ENCODE measurements at regions not wholly inside any gene's neighbourhood (a gene's known extent, or its start where the extent isn't known, plus 50 kb on each side); places are given as distances from the start of the nearest gene placed in this dataset.

DNA sequence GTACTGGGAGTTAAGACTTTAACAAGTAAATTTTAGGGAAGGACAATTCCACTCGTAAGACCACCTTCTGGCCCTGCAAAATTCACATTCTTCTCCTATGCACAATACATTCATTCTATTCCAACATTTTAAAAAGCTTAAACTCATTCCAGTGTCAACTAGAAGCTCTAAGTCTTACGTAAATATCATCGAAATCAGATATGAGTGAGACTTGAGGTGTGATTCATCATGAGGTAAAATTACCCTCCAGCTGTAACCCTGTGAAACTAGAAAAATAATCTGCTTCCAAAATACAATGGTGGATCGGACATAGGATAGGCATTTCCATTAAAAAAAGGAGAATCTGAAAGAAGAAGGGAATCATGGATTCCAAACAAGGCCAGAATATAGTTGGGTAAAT, 370.3 kb downstream of the CDC14C start:
- 0 out of 2 replicates have a peak, but pooled peaks cover 4% of the 10 kb centered on the region for H3K4me1 ChIP-seq (ENCODE audit: insufficient read depth)
- peaks cover 8% of the 10 kb centered on the region for H3K9me2 ChIP-seq (ENCODE audit: insufficient read depth)
- no peaks in the 10 kb centered on the region for H4K20me1 ChIP-seq (replicated peaks; ENCODE audit: insufficient read depth)
- no peaks in the 10 kb centered on the region for H3K36me3 ChIP-seq (ENCODE audit: insufficient read depth)
- H3K79me2 ChIP-seq (replicated peaks; ENCODE audit: insufficient read depth) = no peaks in the 10 kb centered on the region
- H2AFZ ChIP-seq = no peak overlapping the region; the same call in 1 of the 2 replicates
- no peaks in the 10 kb centered on the region for H3K27me3 ChIP-seq (ENCODE audit: insufficient read depth)
- no peak overlapping the region for H3K4me2 ChIP-seq
- Mint-ChIP-seq H3K4me1 (no peaks in the 10 kb centered on the region), H3K9me3 (peaks cover 6% of the 10 kb centered on the region), H3K4me3 (no peak overlapping the region), H3K27me3 (ENCODE audit: insufficient read depth, low read depth, poor library complexity) (peaks cover 2% of the 10 kb centered on the region), H3K36me3 (ENCODE audit: low read depth) (peaks cover 4% of the 10 kb centered on the region; the same call in 1 of the 3 replicates), H3K27ac (no peak overlapping the region; the same call in 1 of the 2 replicates)
- no peaks in the 10 kb centered on the region for H3F3A ChIP-seq (replicated peaks; ENCODE audit: low read depth)
- no peak for ATAC-seq
- H3K27ac ChIP-seq (ENCODE audit: low read depth) = no peak overlapping the region
- TF ChIP-seq ZNF331 (CRISPR knock-in tag; IDR thresholded peaks at IDR 0.05; ENCODE audit: low read depth) (no peak), ZNF114 (CRISPR knock-in tag; IDR thresholded peaks at IDR 0.05) (no peak), STAT1 (IDR thresholded peaks at IDR 0.05; ENCODE audit: unreplicated experiment) (no peak), JUNB (IDR thresholded peaks at IDR 0.05; ENCODE audit: unreplicated experiment) (no peak)
- TF ChIP-seq, protein P1, sequence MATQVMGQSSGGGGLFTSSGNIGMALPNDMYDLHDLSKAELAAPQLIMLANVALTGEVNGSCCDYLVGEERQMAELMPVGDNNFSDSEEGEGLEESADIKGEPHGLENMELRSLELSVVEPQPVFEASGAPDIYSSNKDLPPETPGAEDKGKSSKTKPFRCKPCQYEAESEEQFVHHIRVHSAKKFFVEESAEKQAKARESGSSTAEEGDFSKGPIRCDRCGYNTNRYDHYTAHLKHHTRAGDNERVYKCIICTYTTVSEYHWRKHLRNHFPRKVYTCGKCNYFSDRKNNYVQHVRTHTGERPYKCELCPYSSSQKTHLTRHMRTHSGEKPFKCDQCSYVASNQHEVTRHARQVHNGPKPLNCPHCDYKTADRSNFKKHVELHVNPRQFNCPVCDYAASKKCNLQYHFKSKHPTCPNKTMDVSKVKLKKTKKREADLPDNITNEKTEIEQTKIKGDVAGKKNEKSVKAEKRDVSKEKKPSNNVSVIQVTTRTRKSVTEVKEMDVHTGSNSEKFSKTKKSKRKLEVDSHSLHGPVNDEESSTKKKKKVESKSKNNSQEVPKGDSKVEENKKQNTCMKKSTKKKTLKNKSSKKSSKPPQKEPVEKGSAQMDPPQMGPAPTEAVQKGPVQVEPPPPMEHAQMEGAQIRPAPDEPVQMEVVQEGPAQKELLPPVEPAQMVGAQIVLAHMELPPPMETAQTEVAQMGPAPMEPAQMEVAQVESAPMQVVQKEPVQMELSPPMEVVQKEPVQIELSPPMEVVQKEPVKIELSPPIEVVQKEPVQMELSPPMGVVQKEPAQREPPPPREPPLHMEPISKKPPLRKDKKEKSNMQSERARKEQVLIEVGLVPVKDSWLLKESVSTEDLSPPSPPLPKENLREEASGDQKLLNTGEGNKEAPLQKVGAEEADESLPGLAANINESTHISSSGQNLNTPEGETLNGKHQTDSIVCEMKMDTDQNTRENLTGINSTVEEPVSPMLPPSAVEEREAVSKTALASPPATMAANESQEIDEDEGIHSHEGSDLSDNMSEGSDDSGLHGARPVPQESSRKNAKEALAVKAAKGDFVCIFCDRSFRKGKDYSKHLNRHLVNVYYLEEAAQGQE (IDR thresholded peaks at IDR 0.05; ENCODE audit: unreplicated experiment) = no peak
- no peak for DNase-seq (ENCODE audit: low spot score)
- no peak overlapping the region for H3K4me3 ChIP-seq

DNA sequence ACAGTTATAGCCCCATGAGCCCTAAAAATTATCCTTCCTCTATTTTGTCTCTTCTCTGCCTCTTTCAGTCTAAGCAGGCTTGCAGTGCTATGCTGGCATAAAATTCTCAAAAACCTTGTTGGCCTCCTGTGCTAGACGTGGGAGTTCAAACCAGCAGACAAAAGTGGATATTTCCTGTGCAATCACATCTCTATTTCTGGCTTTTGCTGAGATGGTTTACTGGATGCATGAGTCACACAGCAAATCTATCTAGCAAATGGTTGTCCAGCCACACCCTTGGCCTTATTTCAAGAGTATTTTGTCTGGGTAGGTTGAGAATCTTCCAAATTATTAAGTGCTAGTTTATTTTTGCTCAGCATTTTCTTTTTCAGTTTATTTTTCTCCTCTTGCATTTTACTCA, 370.8 kb downstream of the CDC14C start:
- H3K36me3 Mint-ChIP-seq (ENCODE audit: low read depth) = peaks cover 4% of the 10 kb centered on the region; the same call in 1 of the 3 replicates
- no peak overlapping the region for H3K27ac Mint-ChIP-seq
- H3K9me3 Mint-ChIP-seq = peaks cover 6% of the 10 kb centered on the region
- H3K27me3 Mint-ChIP-seq (ENCODE audit: insufficient read depth, low read depth, poor library complexity) = peaks cover 2% of the 10 kb centered on the region
- H3K4me1 ChIP-seq (ENCODE audit: insufficient read depth) = 0 out of 2 replicates have a peak, but pooled peaks cover 4% of the 10 kb centered on the region
- no peak overlapping the region for H2AFZ ChIP-seq
- no peak overlapping the region for H3K4me2 ChIP-seq
- H3K27ac ChIP-seq (ENCODE audit: low read depth) = no peak overlapping the region
- no peaks in the 10 kb centered on the region for H3K36me3 ChIP-seq (ENCODE audit: insufficient read depth)
- H4K20me1 ChIP-seq (replicated peaks; ENCODE audit: insufficient read depth) = no peaks in the 10 kb centered on the region
- peaks cover 8% of the 10 kb centered on the region for H3K9me2 ChIP-seq (ENCODE audit: insufficient read depth)
- no peak overlapping the region for H3K4me3 Mint-ChIP-seq
- H3K4me3 ChIP-seq = no peak overlapping the region
- no peaks in the 10 kb centered on the region for H3K4me1 Mint-ChIP-seq
- no peaks in the 10 kb centered on the region for H3F3A ChIP-seq (replicated peaks; ENCODE audit: low read depth)
- ATAC-seq (no peak), DNase-seq (ENCODE audit: low spot score) (no peak)
- no peaks in the 10 kb centered on the region for H3K79me2 ChIP-seq (replicated peaks; ENCODE audit: insufficient read depth)
- no peaks in the 10 kb centered on the region for H3K27me3 ChIP-seq (ENCODE audit: insufficient read depth)
- TF ChIP-seq, protein P2, sequence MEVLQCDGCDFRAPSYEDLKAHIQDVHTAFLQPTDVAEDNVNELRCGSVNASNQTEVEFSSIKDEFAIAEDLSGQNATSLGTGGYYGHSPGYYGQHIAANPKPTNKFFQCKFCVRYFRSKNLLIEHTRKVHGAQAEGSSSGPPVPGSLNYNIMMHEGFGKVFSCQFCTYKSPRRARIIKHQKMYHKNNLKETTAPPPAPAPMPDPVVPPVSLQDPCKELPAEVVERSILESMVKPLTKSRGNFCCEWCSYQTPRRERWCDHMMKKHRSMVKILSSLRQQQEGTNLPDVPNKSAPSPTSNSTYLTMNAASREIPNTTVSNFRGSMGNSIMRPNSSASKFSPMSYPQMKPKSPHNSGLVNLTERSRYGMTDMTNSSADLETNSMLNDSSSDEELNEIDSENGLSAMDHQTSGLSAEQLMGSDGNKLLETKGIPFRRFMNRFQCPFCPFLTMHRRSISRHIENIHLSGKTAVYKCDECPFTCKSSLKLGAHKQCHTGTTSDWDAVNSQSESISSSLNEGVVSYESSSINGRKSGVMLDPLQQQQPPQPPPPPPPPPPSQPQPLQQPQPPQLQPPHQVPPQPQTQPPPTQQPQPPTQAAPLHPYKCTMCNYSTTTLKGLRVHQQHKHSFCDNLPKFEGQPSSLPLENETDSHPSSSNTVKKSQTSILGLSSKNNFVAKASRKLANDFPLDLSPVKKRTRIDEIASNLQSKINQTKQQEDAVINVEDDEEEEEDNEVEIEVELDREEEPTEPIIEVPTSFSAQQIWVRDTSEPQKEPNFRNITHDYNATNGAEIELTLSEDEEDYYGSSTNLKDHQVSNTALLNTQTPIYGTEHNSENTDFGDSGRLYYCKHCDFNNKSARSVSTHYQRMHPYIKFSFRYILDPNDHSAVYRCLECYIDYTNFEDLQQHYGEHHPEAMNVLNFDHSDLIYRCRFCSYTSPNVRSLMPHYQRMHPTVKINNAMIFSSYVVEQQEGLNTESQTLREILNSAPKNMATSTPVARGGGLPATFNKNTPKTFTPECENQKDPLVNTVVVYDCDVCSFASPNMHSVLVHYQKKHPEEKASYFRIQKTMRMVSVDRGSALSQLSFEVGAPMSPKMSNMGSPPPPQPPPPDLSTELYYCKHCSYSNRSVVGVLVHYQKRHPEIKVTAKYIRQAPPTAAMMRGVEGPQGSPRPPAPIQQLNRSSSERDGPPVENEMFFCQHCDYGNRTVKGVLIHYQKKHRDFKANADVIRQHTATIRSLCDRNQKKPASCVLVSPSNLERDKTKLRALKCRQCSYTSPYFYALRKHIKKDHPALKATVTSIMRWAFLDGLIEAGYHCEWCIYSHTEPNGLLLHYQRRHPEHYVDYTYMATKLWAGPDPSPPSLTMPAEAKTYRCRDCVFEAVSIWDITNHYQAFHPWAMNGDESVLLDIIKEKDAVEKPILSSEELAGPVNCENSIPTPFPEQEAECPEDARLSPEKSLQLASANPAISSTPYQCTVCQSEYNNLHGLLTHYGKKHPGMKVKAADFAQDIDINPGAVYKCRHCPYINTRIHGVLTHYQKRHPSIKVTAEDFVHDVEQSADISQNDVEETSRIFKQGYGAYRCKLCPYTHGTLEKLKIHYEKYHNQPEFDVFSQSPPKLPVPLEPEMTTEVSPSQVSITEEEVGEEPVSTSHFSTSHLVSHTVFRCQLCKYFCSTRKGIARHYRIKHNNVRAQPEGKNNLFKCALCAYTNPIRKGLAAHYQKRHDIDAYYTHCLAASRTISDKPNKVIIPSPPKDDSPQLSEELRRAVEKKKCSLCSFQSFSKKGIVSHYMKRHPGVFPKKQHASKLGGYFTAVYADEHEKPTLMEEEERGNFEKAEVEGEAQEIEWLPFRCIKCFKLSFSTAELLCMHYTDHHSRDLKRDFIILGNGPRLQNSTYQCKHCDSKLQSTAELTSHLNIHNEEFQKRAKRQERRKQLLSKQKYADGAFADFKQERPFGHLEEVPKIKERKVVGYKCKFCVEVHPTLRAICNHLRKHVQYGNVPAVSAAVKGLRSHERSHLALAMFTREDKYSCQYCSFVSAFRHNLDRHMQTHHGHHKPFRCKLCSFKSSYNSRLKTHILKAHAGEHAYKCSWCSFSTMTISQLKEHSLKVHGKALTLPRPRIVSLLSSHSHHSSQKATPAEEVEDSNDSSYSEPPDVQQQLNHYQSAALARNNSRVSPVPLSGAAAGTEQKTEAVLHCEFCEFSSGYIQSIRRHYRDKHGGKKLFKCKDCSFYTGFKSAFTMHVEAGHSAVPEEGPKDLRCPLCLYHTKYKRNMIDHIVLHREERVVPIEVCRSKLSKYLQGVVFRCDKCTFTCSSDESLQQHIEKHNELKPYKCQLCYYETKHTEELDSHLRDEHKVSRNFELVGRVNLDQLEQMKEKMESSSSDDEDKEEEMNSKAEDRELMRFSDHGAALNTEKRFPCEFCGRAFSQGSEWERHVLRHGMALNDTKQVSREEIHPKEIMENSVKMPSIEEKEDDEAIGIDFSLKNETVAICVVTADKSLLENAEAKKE (CRISPR knock-in tag; IDR thresholded peaks at IDR 0.05) = no peak
- TF ChIP-seq CREB1 (CRISPR knock-in tag; IDR thresholded peaks at IDR 0.05; ENCODE audit: low read depth) = no peak
- no peak for TF ChIP-seq ZNF331 (CRISPR knock-in tag; IDR thresholded peaks at IDR 0.05; ENCODE audit: low read depth)
- TF ChIP-seq POLR2AphosphoS5 (IDR thresholded peaks at IDR 0.05; ENCODE audit: low read depth) = no peak
- TF ChIP-seq ZNF114 (CRISPR knock-in tag; IDR thresholded peaks at IDR 0.05) = no peak
- TF ChIP-seq, protein P3, sequence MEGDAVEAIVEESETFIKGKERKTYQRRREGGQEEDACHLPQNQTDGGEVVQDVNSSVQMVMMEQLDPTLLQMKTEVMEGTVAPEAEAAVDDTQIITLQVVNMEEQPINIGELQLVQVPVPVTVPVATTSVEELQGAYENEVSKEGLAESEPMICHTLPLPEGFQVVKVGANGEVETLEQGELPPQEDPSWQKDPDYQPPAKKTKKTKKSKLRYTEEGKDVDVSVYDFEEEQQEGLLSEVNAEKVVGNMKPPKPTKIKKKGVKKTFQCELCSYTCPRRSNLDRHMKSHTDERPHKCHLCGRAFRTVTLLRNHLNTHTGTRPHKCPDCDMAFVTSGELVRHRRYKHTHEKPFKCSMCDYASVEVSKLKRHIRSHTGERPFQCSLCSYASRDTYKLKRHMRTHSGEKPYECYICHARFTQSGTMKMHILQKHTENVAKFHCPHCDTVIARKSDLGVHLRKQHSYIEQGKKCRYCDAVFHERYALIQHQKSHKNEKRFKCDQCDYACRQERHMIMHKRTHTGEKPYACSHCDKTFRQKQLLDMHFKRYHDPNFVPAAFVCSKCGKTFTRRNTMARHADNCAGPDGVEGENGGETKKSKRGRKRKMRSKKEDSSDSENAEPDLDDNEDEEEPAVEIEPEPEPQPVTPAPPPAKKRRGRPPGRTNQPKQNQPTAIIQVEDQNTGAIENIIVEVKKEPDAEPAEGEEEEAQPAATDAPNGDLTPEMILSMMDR (conservative IDR thresholded peaks at IDR 0.05; ENCODE audit: low read depth in 2 of 2) = no peak
- TF ChIP-seq JUNB (IDR thresholded peaks at IDR 0.05; ENCODE audit: unreplicated experiment) = no peak

Data from GM23338 (cell line).